HG02852 (cell line): ENCODE measurements at regions not wholly inside any gene's neighbourhood (a gene's known extent, or its start where the extent isn't known, plus 50 kb on each side); places are given as distances from the start of the nearest gene placed in this dataset.
"Not testable (repeated sequence)": the region's sequence is repeated elsewhere in the genome, so short reads cannot be mapped to it uniquely, and the experiment has no call there.

Experiments used
- ATAC-seq: cut with Tn5 transposase; IDR thresholded peaks from one replicate; pipeline ENCODE4 v1.9.1; 2021; ENCODE audit warnings: mild to moderate bottlenecking, moderate library complexity; ENCODE audit not compliant: unreplicated experiment

DNA sequence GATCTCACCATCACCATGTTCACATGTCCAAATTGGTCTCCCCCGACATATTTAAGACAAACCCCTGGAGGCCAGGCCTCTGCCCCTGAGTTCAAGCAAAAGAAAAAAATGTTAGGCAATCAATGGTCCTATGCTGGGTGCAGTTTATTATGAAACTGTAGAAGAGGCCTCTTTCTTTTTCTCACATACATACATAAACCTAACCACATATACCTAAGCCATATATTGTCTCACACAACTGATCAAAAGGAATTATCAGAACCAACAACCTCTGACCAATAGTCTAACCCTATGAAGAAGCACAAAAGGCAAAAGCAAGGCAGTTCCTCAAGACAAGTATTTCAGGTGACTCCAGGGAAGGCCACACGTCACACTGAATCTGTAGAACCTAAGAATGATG lies 49.9 kb downstream of the ILRUN start:
- no peak for ATAC-seq

DNA sequence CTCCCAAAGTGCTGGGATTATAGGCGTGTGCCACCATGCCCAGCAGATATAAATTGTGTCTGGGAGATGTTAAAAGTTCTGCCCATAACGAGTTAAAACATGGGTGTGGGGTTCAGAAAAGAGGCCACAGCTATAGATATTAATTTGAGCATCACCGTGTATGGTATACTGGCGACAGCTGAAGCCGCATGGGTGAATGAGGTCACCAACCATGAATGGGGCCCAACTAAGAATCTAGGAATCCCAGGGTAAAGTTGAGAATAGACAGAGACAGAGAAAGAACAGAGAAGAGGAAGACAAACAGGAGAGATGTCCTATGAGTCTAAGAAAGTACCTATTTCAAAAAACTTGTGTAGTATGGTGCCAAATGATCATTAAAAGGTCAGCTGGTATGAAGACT lies 50.9 kb downstream of the ILRUN start:
- no peak for ATAC-seq

DNA sequence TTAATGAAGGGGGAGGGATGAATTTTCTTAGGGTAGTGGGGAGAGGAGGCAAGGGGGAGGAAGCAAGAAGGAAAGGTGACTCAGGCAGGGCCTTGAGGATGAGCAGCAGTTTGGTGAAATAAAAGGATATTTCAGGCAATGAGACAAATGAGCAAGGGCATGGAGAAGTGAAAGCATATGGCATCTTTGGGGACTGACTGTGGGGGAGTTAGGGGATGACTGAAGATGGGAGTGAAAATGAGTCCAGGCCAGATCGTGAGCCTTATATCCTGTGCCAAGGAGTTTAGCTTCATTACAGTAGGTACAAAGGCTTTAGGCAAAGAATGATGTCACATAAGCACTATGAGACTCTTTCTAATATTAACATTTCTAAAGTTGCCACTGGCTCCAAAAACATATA lies 51.9 kb downstream of the ILRUN start:
- ATAC-seq: no peak

DNA sequence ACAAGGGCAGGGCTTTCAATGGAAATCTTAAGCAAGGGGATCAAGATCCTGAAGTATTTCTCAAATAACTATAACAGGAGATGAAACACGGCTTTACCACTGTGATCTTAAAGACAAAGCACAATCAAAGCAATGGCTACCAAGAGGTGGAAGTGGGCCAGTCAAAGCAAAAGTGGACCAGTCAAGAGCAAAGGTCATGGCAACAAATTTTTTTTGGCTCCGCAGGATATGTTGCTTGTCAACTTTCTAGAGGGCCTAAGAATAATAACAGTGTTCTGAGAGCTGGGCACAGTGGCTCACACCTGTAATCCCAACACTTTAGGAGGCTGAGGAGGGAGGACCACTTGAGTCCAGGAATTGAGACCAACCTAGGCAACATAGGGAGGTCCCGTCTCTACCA lies 54.1 kb downstream of the ILRUN start:
- no peak for ATAC-seq

DNA sequence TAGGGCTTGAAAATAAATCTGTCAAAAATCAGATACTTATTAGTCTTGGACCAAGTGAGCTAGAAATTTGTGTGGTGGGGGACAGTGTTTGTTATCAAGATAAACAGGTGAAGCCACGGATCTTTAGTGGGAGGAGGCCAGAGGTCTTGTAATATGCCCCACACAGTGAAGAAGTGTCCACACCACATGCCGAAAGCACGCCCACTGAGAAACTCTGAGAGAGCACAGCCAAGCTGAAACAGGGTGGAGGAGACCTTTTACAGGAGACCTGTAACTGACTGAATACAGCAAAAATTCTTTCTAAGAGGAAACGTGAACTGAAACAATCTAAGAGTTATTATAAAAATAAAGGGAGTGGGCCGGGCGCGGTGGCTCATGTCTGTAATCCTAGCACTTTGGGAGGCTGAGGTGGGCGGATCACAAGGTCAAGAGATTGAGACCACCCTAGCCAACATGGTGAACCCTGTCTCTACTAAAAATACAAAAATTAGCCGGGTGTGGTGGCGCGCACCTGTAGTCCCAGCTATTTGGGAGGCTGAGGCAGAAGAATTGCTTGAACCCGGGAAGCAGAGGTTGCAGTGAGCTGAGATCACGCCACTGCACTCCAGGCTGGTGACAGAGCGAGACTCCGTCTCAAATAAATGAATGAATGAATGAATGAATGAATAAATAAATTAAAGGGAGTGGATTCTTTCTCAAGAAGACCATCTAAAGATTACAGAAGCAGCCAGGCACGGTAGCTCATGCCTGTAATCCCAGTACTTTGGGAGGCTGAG lies 56.3 kb downstream of the ILRUN start:
- not testable (repeated sequence) for ATAC-seq

DNA sequence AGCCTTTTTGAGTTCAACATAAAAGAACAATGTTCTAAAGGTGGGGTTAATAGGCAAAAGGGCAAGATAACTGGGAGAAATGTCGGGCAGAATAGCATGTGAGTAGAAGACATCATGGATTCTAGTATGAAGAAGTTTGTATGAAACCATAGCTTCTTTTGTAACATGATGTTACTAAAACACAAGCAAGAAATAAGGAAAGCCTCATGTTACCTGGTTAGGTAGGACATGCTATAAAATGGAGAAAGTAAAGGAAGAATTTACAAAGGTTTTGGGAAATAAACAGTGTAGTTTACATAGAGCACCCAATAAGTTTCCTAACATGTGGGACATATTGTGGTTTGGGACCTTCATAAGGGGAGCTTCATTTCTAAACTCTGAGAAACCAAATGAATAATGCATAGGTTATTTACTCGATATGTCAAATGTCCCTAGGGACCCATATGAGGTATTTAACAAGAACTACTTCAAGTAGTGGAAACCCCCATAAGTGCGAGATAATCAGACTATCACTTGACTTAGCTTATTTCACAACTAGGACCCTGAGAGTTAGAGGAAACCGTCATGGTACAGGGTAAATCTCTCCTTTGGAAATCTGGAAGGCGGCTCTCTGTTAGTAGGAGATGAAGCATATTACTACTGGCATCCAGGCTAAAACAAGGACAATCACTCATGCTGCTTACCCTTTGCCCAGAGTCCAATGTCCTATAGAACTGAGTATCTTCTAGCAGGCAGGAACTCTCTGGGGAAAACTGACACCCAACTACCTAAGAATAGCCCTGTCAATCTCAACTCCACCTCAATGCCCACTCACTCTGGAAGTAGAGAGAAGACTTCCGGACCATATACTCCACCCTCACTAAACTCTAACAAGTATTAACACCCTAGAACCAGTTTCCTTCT lies 57.5 kb downstream of the ILRUN start:
- peak; percentile 58 for ATAC-seq

DNA sequence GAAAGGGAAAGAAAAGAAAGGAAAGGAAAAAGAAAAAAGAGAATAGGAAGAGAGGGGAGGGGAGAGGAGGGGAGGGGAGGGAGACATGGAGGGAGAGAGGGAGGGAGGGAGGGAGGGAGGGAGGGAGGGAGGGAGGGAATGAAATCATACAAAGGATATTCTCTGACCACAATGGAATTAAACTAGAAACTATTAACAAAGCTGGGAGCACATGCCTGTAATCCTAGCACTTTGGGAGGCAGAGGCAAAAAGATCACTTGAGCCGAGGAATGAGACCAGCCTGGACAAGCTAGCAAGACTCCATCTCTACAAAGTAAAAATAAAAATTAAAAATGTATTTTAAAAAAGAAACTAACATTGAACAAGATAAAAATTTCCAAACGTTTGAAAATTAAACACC lies 62.8 kb downstream of the ILRUN start:
- ATAC-seq: no peak

DNA sequence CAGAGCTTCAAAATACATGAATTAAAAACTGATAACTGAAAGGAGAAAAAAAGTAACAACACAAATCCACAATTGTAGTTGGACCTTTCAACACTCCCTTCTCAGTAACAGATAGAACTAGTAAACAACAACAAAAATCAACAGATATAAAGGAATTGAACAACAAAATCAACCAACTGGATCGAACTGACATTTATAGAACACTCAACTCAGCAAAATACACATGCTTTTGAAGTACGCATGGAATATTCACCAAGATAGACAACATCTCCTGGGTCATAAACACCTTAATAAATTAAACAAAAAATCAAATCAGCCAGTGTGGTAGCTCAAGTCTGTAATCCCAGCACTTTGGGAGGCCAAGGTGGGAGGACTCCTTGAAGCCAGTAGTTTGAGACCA lies 63.3 kb downstream of the ILRUN start:
- no peak for ATAC-seq

DNA sequence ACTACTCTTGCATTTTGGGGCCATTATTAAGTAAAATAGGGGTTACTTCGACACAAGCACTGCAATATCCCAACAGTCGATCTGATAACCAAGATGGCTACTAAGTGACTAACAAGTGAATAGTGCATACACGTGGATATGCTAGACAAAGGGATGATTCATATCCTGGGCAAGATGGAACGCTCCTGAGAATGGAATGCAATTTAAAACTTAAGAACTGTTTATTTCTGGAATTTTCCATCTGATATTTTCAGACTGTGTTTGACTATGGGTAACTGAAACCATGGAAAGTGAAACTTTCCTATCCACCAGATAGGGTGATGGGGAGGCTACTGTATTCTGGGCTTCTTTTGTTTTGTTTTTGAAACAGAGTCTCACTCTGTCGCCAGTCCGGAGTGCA lies 66.5 kb downstream of the ILRUN start:
- no peak for ATAC-seq

DNA sequence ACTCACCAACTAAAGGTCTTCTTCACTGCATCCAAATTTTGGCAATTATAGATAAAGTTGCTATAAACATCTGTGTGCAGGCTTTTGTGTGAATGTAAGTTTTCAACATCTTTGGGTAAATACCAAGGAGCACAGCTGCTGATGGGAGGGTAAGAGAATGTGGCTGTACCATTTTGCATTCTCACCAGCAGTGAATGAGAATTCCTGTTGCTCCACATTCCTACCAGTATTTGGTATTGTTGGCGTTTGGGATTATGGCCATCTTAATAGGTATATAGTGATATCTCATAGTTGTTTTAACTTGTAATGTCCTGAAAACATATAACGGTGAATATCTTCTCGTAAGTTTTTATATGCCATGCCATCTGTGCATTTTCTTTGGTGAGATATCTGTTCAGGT lies 69.3 kb downstream of the ILRUN start:
- no peak for ATAC-seq

DNA sequence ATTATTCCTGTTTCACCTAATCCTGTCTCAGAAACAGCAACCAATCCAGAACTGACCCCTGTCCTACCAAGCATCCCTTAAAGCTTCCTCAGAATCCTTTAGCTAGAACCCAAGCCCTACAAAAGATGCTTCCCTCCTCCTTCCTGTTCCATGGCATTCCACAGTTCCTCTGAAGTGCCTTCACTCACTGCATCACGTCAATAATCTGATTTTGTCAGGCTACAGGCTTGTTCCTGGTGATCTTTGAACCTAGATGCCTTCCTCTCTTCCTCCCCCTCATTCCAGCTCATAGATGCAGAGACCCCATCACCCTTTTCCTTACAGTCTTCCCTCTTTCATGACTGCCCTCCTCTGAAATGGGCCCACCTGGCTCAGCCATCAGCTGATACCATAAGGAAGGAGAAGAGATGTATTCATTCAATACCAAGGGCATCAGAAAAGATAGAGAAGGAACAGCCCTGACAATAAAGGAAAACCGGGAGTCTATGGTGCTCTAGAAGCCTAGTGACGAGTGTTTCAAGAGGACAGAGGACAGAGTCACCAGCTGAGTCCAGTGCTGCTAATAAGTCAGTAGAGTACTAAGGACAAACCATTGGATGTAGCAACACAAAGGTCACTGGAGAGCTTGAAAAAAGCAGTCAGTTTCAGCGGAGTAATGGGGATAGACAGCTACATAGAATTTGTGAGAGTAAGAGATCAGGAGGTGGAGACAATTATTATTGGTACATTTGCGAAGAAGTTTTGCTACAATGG lies 62.5 kb upstream of the SPDEF start:
- no peak for ATAC-seq

DNA sequence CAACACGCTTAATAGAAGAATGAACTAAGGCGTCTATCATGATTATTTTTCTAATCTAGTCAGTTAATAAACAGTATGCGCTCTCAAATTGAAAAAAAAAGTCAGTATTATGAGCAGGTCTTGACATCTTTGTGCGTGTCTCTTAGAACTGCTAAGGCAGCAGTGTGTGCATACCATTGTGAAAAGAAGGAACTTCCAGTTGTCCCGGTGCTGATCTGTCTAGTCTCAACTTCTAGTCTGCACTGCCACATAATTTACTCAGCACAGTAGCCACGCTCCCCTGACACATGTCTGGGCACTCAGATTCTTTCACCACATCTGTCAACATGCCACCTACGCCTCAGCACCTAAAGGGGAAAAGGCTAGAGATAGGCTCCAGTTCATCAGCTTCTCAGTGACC lies 61.1 kb upstream of the SPDEF start:
- no peak for ATAC-seq

DNA sequence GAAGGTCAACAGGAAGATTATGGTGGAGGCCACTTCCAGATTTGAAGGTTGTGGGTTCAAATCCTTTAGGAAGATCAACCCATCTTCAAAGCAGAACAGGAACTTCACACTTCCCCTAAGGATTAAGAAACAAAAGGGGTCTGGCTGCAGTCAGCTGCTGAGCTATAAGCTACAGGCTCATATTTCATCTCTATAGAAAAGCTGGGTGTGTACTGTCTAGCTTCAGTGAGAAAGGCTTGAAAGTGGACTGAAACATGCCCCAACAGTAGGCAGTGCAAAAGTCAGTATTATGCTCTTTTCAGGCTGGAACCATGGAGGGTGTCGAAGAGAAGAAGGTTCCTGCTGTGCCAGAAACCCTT lies 60.1 kb upstream of the SPDEF start:
- ATAC-seq: no peak

DNA sequence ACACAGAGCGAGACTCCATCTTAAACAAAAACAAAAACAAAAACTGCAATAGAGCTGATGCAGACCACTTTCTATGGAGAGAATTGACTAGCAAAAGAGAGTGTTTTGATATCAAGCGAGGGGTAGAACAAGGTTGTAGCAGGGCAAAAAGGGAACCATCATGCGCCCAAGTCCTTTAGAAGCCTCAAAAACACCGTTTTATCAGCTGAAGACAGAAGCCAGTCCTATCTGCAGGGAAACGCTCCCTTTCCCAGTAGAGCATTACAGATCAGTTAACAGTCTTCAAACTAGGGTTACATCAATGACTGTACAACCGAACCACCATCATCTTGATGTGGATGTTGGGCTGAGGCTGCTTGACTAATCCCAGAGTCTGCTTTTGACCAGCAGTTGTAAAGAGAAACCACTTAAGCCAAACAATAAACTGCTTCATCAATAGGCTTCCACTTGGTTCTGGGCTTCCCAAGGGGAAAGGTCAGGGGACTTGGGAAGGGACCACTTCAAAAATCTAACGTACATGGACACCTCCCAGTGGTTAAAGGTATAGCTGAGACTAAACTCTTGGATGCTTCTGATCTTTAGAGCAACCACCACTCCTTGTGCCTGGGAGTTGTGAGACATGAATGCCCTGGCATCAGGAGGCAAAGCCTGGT lies 59.6 kb upstream of the SPDEF start:
- no peak for ATAC-seq

DNA sequence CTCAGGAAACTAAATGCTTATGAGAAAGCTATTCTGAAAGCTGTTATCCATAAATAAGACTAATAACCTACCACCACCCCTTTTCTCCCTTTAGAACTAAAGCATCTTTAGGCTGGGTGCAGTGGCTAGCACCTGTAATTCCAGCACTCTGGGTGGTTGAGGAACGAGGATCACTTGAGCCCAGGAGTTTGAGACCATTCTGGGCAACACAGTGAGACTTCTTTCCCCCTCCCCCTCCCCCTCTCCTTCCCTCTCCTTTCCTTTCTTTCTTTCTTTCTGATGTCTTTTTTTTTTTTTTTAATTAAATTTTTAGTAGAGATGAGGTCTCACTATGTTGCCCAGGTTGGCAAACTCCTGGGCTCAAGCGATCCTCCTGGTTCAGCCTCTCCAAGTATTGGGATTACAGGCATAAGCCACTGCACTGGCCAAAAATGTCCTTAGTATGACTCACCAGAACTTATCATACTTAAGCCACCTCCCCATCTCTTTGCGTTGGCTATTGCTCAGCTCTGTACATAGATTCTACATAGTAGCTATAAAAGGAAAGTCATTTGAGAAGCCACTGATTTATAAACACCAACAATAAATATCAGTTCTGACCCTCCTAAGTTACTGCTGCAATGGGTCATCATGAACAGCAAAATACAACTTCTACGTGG lies 54.8 kb upstream of the SPDEF start:
- no peak for ATAC-seq

DNA sequence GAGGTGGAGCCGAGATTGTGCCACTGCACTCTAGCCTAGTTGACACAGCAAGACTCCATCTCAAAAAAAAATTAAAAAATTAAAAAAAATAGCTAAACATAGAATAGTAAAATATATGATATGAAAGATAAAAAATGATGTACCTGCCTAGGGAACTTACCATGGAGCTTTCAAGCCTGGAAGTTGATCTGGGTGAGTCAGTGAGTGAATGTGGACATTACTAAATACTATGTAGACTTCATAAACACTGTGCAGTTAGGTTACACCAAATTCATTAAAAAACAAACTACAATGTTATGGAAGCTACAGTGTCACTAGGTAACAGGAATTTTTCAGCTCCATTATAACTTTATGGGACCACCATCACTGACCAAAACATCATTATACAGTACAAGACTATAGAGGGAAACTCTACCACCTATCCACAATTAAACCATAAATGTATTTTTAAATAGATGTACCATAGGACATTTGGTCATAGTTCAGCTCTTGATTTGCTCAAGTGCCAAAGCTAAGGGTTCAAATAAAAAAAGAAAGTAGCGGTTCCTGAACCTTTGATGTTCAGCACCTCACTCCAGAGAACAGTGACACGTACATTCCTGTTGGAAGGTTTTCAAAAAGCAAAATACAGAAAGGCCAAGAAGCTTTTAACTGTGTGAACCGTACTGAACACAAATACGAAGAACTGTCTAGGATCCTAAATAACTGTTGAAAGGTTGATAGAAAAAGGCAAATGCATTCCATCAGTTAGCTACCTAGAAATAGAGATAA lies 52.4 kb upstream of the SPDEF start:
- ATAC-seq: no peak

DNA sequence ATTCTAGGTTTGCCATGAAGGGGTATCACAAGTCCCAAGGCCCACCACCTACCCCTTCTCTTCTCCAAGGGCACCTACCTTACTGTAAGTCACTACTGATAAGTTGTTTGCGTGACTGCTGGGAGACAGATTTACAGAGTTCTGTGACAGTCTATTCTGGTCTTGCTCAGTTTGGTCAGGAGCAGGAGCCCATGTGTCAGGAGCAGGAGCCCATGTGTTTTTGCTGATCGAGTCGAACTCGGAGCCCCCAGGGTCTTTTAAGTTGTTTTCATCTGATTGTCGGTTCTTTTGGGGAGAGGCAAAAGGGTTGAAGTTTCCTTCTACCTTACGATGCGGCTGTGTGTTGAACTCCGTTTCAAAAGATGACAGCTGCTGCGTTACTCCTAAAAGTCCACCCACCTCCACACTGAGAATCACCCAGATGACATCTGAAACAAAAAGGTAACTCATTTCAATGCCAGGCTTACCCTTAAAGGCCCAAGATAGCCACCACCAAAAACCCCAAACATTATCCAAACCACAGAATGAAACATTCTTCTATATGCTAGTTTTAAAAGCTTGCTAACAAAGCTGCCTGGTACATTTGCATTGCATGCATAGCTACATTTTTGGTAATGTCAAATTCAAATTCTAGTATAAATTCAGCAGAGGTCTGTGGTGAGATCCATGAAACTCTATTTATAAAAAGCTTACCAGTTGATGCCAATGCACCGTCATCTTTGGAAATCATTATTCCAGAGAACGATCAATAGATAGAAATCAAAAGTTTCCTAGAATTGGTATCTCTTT lies 50.5 kb upstream of the SPDEF start:
- no peak for ATAC-seq
